GM12874 (cell line): ENCODE measurements at regions not wholly inside any gene's neighbourhood (a gene's known extent, or its start where the extent isn't known, plus 50 kb on each side); places are given as distances from the start of the nearest gene placed in this dataset.

ENCODE experiments used
- CTCF ChIP-seq: IDR thresholded peaks from 2 replicates; pipeline ENCODE4 v1.5.1; 2011; ENCODE audit warnings: low read depth, mild to moderate bottlenecking, control low read depth, low read length, moderate library complexity; ENCODE audit not compliant: insufficient read depth

GRCh38 chr6:74853991-74854390, 351.9 kb downstream of the COL12A1 start:
- TF ChIP-seq CTCF, result no peak

DNA sequence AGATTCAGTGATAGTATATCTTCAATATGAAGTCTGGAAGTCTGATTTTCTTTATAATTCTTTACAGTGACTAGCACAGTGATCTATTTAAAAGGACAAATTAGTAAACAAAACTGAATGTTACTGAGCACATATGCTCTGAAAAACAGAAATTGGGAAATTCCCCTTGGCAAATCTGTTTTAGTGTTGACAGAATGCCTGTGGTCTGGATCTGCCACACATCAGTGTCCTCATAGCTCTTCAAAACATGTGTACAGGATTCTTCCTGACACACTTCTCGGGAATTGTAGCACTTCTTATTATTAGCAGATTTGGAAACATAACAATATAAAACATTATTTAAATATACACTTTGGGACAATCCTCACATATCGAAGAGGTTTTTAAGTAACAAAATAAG, 354.3 kb downstream of the COL12A1 start:
- TF ChIP-seq CTCF, result no peak

- TF ChIP-seq CTCF, result no peak
Measured at GRCh38 chr6:74840953-74841352, 364.9 kb downstream of the COL12A1 start.

- no peak for TF ChIP-seq CTCF
Measured at GRCh38 chr6:74834967-74835366, 370.9 kb downstream of the COL12A1 start.

DNA sequence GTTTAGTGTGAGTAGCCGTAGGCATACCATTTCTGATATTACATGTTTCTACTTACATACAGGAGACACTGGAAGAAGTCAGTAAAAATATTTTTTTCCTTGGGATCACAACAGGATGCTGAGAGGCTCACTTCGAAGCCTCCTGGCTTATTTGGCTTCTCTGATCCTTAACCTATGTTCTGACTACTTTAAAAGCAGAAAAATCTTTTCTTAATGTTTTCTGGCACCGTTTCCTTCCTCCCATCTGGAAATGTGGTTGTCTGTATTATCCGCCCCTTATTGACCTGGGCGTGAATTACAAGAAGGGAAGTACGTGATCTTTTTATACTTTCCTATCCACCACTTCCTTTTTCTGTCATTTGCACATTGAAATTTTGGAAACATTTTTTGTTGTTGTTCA, 379.6 kb downstream of the COL12A1 start:
- no peak for TF ChIP-seq CTCF

- no peak for TF ChIP-seq CTCF
Measured at GRCh38 chr6:74814440-74814839, 391.4 kb downstream of the COL12A1 start.

DNA sequence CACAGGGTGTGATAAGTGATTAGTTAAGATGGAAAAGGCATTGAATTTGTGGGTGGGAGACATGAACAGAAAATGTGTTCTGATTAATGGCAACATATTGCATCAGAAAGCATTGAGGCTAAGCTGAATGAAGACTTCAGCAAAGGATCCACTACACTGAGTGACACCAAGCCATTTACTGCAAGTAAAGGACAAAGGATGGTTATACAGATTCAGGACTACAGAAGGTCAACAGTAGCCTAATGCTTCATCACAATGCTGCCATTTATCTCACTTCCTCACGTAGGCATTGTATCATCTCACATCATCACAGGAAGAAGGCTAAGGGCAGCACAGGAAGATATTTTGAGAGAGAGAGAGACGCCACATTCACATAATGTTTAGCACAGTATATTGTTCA, 398.2 kb downstream of the COL12A1 start:
- no peak for TF ChIP-seq CTCF
